ENCODE measurements at regions not wholly inside any gene's neighbourhood (a gene's known extent, or its start where the extent isn't known, plus 50 kb on each side); places are given as distances from the start of the nearest gene placed in this dataset.

GRCh38 chr10:117740691-117741222 lies 198.2 kb downstream of the EMX2 start:
- no peak for DNase-seq (ENCODE audit: low read depth)
- H3K4me3 ChIP-seq (ENCODE audit: low read depth, low read length) = no peak overlapping the region
- no peak for TF ChIP-seq CTCF (IDR thresholded peaks at IDR 0.05; ENCODE audit: control insufficient read depth, extremely low read depth, insufficient read depth)

GRCh38 chr10:117741524-117741923 lies 199.0 kb downstream of the EMX2 start:
- 0 out of 2 replicates have a peak, but pooled peaks have one; percentile 1 for TF ChIP-seq CTCF (IDR thresholded peaks at IDR 0.05; ENCODE audit: control insufficient read depth, extremely low read depth, insufficient read depth)
- H3K4me3 ChIP-seq (ENCODE audit: low read depth, low read length) = no peak overlapping the region
- no peak for DNase-seq (ENCODE audit: low read depth)

GRCh38 chr10:117743509-117743908 lies 201.0 kb downstream of the EMX2 start:
- H3K4me3 ChIP-seq (ENCODE audit: low read depth, low read length) = no peak overlapping the region
- no peak for DNase-seq (ENCODE audit: low read depth)
- TF ChIP-seq CTCF (IDR thresholded peaks at IDR 0.05; ENCODE audit: control insufficient read depth, extremely low read depth, insufficient read depth) = no peak

GRCh38 chr10:117745301-117745700 lies 202.8 kb downstream of the EMX2 start:
- DNase-seq (ENCODE audit: low read depth) = no peak
- H3K4me3 ChIP-seq (ENCODE audit: low read depth, low read length) = no peak overlapping the region
- no peak for TF ChIP-seq CTCF (IDR thresholded peaks at IDR 0.05; ENCODE audit: control insufficient read depth, extremely low read depth, insufficient read depth)

- no peak for TF ChIP-seq CTCF (IDR thresholded peaks at IDR 0.05; ENCODE audit: control insufficient read depth, extremely low read depth, insufficient read depth)
- H3K4me3 ChIP-seq (ENCODE audit: low read depth, low read length) = no peak overlapping the region
- DNase-seq (ENCODE audit: low read depth) = no peak
Observed at GRCh38 chr10:117746541-117747448, 204.2 kb downstream of the EMX2 start.

GRCh38 chr10:117747636-117748035 lies 205.1 kb downstream of the EMX2 start:
- TF ChIP-seq CTCF (IDR thresholded peaks at IDR 0.05; ENCODE audit: control insufficient read depth, extremely low read depth, insufficient read depth) = no peak
- no peak overlapping the region for H3K4me3 ChIP-seq (ENCODE audit: low read depth, low read length)
- DNase-seq (ENCODE audit: low read depth) = no peak
